Stimulated activated memory B cell treated with anti-CD40 and anti-IgM and Interleukin-4, amounts not matched to agents 10 μg/mL and 1 μg/mL and 100 μg/mL, for 72 hours (primary cell): ENCODE measurements at regions not wholly inside any gene's neighbourhood (a gene's known extent, or its start where the extent isn't known, plus 50 kb on each side); places are given as distances from the start of the nearest gene placed in this dataset.
A peak's percentile ranks its signal among the peaks of the same experiment; 100 is the strongest.

Source experiments
- ATAC-seq: fragments of 150-1000 bp; cut with Tn5 transposase; 2 replicates; pipeline ENCODE4 v1.10.0; 2021
- H3K27ac Mint-ChIP-seq: one replicate; pipeline ENCODE4 v1.8.0; 2022; ENCODE audit warnings: mild to moderate bottlenecking, mixed read lengths
- H3K27me3 Mint-ChIP-seq: one replicate; pipeline ENCODE4 v1.8.0; 2022; ENCODE audit warnings: mixed read lengths
- H3K36me3 Mint-ChIP-seq: one replicate; pipeline ENCODE4 v1.8.0; 2022; ENCODE audit warnings: mixed read lengths
- H3K4me1 Mint-ChIP-seq: one replicate; pipeline ENCODE4 v1.8.0; 2022; ENCODE audit warnings: mixed read lengths
- H3K4me3 Mint-ChIP-seq: one replicate; pipeline ENCODE4 v1.8.0; 2022; ENCODE audit warnings: mild to moderate bottlenecking, moderate library complexity, mixed read lengths
- H3K9me3 Mint-ChIP-seq: one replicate; pipeline ENCODE4 v1.8.0; 2022; ENCODE audit warnings: mixed read lengths

- no peak overlapping the region for H3K4me3 Mint-ChIP-seq
- no peaks in the 10 kb centered on the region for H3K4me1 Mint-ChIP-seq
- H3K36me3 Mint-ChIP-seq = no peaks in the 10 kb centered on the region
- no peak for ATAC-seq
- no peaks in the 10 kb centered on the region for H3K9me3 Mint-ChIP-seq
- H3K27ac Mint-ChIP-seq = no peak overlapping the region
- no peaks in the 10 kb centered on the region for H3K27me3 Mint-ChIP-seq
These were observed 223.9 kb upstream of the FAM98A start for GRCh38 chr2:33822964-33823363.

GRCh38 chr2:33812707-33813106 lies 213.6 kb upstream of the FAM98A start:
- Mint-ChIP-seq H3K27ac (no peak overlapping the region), H3K36me3 (no peaks in the 10 kb centered on the region), H3K4me3 (no peak overlapping the region), H3K9me3 (no peaks in the 10 kb centered on the region), H3K4me1 (no peaks in the 10 kb centered on the region), H3K27me3 (no peaks in the 10 kb centered on the region)
- ATAC-seq = no peak

GRCh38 chr2:33810046-33810835 lies 211.1 kb upstream of the FAM98A start:
- H3K9me3 Mint-ChIP-seq = no peaks in the 10 kb centered on the region
- no peaks in the 10 kb centered on the region for H3K36me3 Mint-ChIP-seq
- H3K27me3 Mint-ChIP-seq = no peaks in the 10 kb centered on the region
- H3K4me3 Mint-ChIP-seq = no peak overlapping the region
- H3K4me1 Mint-ChIP-seq = no peaks in the 10 kb centered on the region
- H3K27ac Mint-ChIP-seq = no peak overlapping the region
- ATAC-seq = no peak

- Mint-ChIP-seq H3K9me3 (no peaks in the 10 kb centered on the region), H3K27me3 (no peaks in the 10 kb centered on the region), H3K4me1 (no peaks in the 10 kb centered on the region), H3K4me3 (no peak overlapping the region), H3K27ac (no peak overlapping the region), H3K36me3 (no peaks in the 10 kb centered on the region)
- ATAC-seq = no peak
These were observed 206.9 kb upstream of the FAM98A start for GRCh38 chr2:33806041-33806440.

- H3K27me3 Mint-ChIP-seq = no peaks in the 10 kb centered on the region
- H3K27ac Mint-ChIP-seq = no peak overlapping the region
- no peaks in the 10 kb centered on the region for H3K4me1 Mint-ChIP-seq
- ATAC-seq = no peak
- no peak overlapping the region for H3K4me3 Mint-ChIP-seq
- no peaks in the 10 kb centered on the region for H3K9me3 Mint-ChIP-seq
- H3K36me3 Mint-ChIP-seq = no peaks in the 10 kb centered on the region
These were observed 205.1 kb upstream of the FAM98A start for GRCh38 chr2:33804155-33804554.

GRCh38 chr2:33796511-33796910 lies 197.4 kb upstream of the FAM98A start:
- Mint-ChIP-seq H3K9me3 (no peaks in the 10 kb centered on the region), H3K4me3 (no peak overlapping the region), H3K4me1 (no peaks in the 10 kb centered on the region)

GRCh38 chr2:33791625-33792024 lies 192.5 kb upstream of the FAM98A start:
- peaks cover 9% of the 10 kb centered on the region for H3K27me3 Mint-ChIP-seq
- H3K9me3 Mint-ChIP-seq = no peaks in the 10 kb centered on the region
- no peak overlapping the region for H3K27ac Mint-ChIP-seq
- ATAC-seq = no peak
- H3K36me3 Mint-ChIP-seq = no peaks in the 10 kb centered on the region
- no peaks in the 10 kb centered on the region for H3K4me1 Mint-ChIP-seq
- H3K4me3 Mint-ChIP-seq = no peak overlapping the region

More at GRCh38 chr2:33796511-33796910, 197.4 kb upstream of the FAM98A start:
- peaks cover 9% of the 10 kb centered on the region for H3K27me3 Mint-ChIP-seq
- H3K36me3 Mint-ChIP-seq = no peaks in the 10 kb centered on the region
- H3K27ac Mint-ChIP-seq = no peak overlapping the region
- ATAC-seq = no peak

- H3K27ac Mint-ChIP-seq = no peak overlapping the region
- no peaks in the 10 kb centered on the region for H3K9me3 Mint-ChIP-seq
- H3K36me3 Mint-ChIP-seq = no peaks in the 10 kb centered on the region
- no peak overlapping the region for H3K4me3 Mint-ChIP-seq
- peaks cover 12% of the 10 kb centered on the region for H3K4me1 Mint-ChIP-seq
- H3K27me3 Mint-ChIP-seq = peaks cover 7% of the 10 kb centered on the region
- no peak for ATAC-seq
These were observed 188.9 kb upstream of the FAM98A start for GRCh38 chr2:33788044-33788443.

- no peaks in the 10 kb centered on the region for H3K27me3 Mint-ChIP-seq
- H3K9me3 Mint-ChIP-seq = no peaks in the 10 kb centered on the region
- ATAC-seq = no peak
- H3K4me1 Mint-ChIP-seq = peaks cover 12% of the 10 kb centered on the region
- H3K4me3 Mint-ChIP-seq = no peak overlapping the region
- no peaks in the 10 kb centered on the region for H3K36me3 Mint-ChIP-seq
- H3K27ac Mint-ChIP-seq = no peak overlapping the region
These were observed 187.8 kb upstream of the FAM98A start for GRCh38 chr2:33786881-33787280.

GRCh38 chr2:33785201-33786106 lies 186.4 kb upstream of the FAM98A start:
- Mint-ChIP-seq H3K36me3 (no peaks in the 10 kb centered on the region), H3K27me3 (peaks cover 6% of the 10 kb centered on the region), H3K9me3 (no peaks in the 10 kb centered on the region), H3K4me3 (no peak overlapping the region), H3K27ac (no peak overlapping the region), H3K4me1 (peaks cover 12% of the 10 kb centered on the region)
- ATAC-seq = peak; percentile 82

GRCh38 chr2:33784488-33784887 lies 185.4 kb upstream of the FAM98A start:
- no peak overlapping the region for H3K4me3 Mint-ChIP-seq
- H3K9me3 Mint-ChIP-seq = no peaks in the 10 kb centered on the region
- H3K27ac Mint-ChIP-seq = no peak overlapping the region
- ATAC-seq = no peak
- no peaks in the 10 kb centered on the region for H3K36me3 Mint-ChIP-seq
- peaks cover 12% of the 10 kb centered on the region for H3K27me3 Mint-ChIP-seq
- peaks cover 12% of the 10 kb centered on the region for H3K4me1 Mint-ChIP-seq

GRCh38 chr2:33782395-33783230 lies 183.5 kb upstream of the FAM98A start:
- Mint-ChIP-seq H3K27me3 (peaks cover 12% of the 10 kb centered on the region), H3K4me3 (no peak overlapping the region), H3K4me1 (peaks cover 12% of the 10 kb centered on the region), H3K36me3 (no peaks in the 10 kb centered on the region), H3K27ac (no peak overlapping the region), H3K9me3 (no peaks in the 10 kb centered on the region)
- no peak for ATAC-seq

GRCh38 chr2:33777786-33778185 lies 178.7 kb upstream of the FAM98A start:
- no peak overlapping the region for H3K4me3 Mint-ChIP-seq
- H3K27me3 Mint-ChIP-seq = peaks cover 12% of the 10 kb centered on the region
- ATAC-seq = no peak
- H3K36me3 Mint-ChIP-seq = no peaks in the 10 kb centered on the region
- no peaks in the 10 kb centered on the region for H3K9me3 Mint-ChIP-seq
- no peaks in the 10 kb centered on the region for H3K4me1 Mint-ChIP-seq
- no peak overlapping the region for H3K27ac Mint-ChIP-seq

GRCh38 chr2:33775306-33775705 lies 176.2 kb upstream of the FAM98A start:
- Mint-ChIP-seq H3K9me3 (no peaks in the 10 kb centered on the region), H3K27ac (no peak overlapping the region), H3K27me3 (peaks cover 4% of the 10 kb centered on the region), H3K36me3 (no peaks in the 10 kb centered on the region), H3K4me3 (no peak overlapping the region), H3K4me1 (no peaks in the 10 kb centered on the region)
- ATAC-seq = peak; percentile 34

GRCh38 chr2:33770023-33770422 lies 170.9 kb upstream of the FAM98A start:
- Mint-ChIP-seq H3K9me3 (no peaks in the 10 kb centered on the region), H3K27ac (no peak overlapping the region), H3K4me1 (no peaks in the 10 kb centered on the region), H3K4me3 (no peak overlapping the region), H3K36me3 (no peaks in the 10 kb centered on the region), H3K27me3 (no peaks in the 10 kb centered on the region)
- ATAC-seq = no peak
